Caco-2 (cell line): ENCODE measurements at regions not wholly inside any gene's neighbourhood (a gene's known extent, or its start where the extent isn't known, plus 50 kb on each side); places are given as distances from the start of the nearest gene placed in this dataset.
"Not testable (repeated sequence)": the region's sequence is repeated elsewhere in the genome, so short reads cannot be mapped to it uniquely, and the experiment has no call there.

Experiments
- BruUV-seq: library from RNA; stranded (reverse); fragments of 400-500 nt; replicated peaks from 2 replicates; lab custom pipeline; 2021; lab: Mats Ljungman, UMichigan
- CTCF ChIA-PET: fragments of 300-600 bp; sonication (Branson Sonifier 250); formaldehyde crosslinking; loops from one replicate; lab custom pipeline; 2022; ENCODE audit warnings: antibody characterized with exemption; lab: Charles Lee
- POLR2A ChIA-PET: fragments of 300-600 bp; sonication (Branson Sonifier 250); formaldehyde crosslinking; loops from one replicate; lab custom pipeline; 2022; ENCODE audit warnings: antibody characterized with exemption; lab: Charles Lee
- DNase-seq, 2 experiments: peaks; one replicate each; pipeline versions ENCODE4 v3.0.0 to v3.0.0-alpha.2; 2020 to 2022
- H3K27me3 ChIP-seq: replicated peaks from 2 replicates; pipeline ENCODE4 v1.6.0; 2011; ENCODE audit warnings: low read length; ENCODE audit not compliant: control insufficient read depth, insufficient read depth
- H3K36me3 ChIP-seq: 2 replicates; pipeline ENCODE4 v1.5.1; 2011; ENCODE audit warnings: low read length; ENCODE audit not compliant: control insufficient read depth, insufficient read depth
- H3K4me1 ChIP-seq: fragments of 250-450 bp; sonication (Bioruptor Pico); 2 replicates; pipeline ENCODE4 v1.5.1; 2020; ENCODE audit warnings: mild to moderate bottlenecking
- H3K4me3 ChIP-seq: 2 replicates; pipeline ENCODE4 v1.5.1; 2011; ENCODE audit warnings: low read depth, mild to moderate bottlenecking, control low read depth, low read length
- H3K9me3 ChIP-seq: fragments of 250-450 bp; sonication (Bioruptor Pico); 2 replicates; pipeline ENCODE4 v1.5.1; 2020; ENCODE audit warnings: mild to moderate bottlenecking, moderate library complexity
- H3K27ac Mint-ChIP-seq: one replicate; pipeline ENCODE4 v1.8.0; 2022; ENCODE audit warnings: mixed read lengths; ENCODE audit not compliant: unreplicated experiment
- H3K27me3 Mint-ChIP-seq: one replicate; pipeline ENCODE4 v1.8.0; 2022; ENCODE audit warnings: mixed read lengths; ENCODE audit not compliant: insufficient read depth, unreplicated experiment
- H3K36me3 Mint-ChIP-seq: one replicate; pipeline ENCODE4 v1.8.0; 2022; ENCODE audit warnings: mild to moderate bottlenecking, mixed read lengths; ENCODE audit not compliant: insufficient read depth, unreplicated experiment
- H3K4me1 Mint-ChIP-seq: one replicate; pipeline ENCODE4 v1.8.0; 2022; ENCODE audit warnings: low read depth, mixed read lengths; ENCODE audit not compliant: unreplicated experiment
- H3K4me3 Mint-ChIP-seq: one replicate; pipeline ENCODE4 v1.8.0; 2022; ENCODE audit warnings: mild to moderate bottlenecking, moderate library complexity, mixed read lengths; ENCODE audit not compliant: unreplicated experiment
- H3K9me3 Mint-ChIP-seq: one replicate; pipeline ENCODE4 v1.8.0; 2022; ENCODE audit warnings: mixed read lengths; ENCODE audit not compliant: unreplicated experiment
- CTCF ChIP-seq, 2 experiments: fragments of 200-600 bp in 1 of 2; IDR thresholded peaks; 1 replicate in 1 of 2; 2 replicates in 1 of 2; pipeline versions ENCODE4 v1.5.1 to v1.8.0; 2011 to 2022; ENCODE audit warnings: antibody characterized with exemption in 1 of 2, control low read depth in 1 of 2, inconsistent platforms in 1 of 2, low read depth in 1 of 2, low read length in 1 of 2, mild to moderate bottlenecking in 1 of 2, moderate library complexity in 1 of 2; ENCODE audit not compliant: insufficient read depth in 1 of 2, severe bottlenecking in 1 of 2, unreplicated experiment in 1 of 2
- intact Hi-C: fragments of 100-400 bp; cut with micrococcal nuclease; formaldehyde crosslinking; loops from one replicate; pipeline ENCODE4 v1.10.0; 2022; ENCODE audit not compliant: unreplicated experiment

DNA sequence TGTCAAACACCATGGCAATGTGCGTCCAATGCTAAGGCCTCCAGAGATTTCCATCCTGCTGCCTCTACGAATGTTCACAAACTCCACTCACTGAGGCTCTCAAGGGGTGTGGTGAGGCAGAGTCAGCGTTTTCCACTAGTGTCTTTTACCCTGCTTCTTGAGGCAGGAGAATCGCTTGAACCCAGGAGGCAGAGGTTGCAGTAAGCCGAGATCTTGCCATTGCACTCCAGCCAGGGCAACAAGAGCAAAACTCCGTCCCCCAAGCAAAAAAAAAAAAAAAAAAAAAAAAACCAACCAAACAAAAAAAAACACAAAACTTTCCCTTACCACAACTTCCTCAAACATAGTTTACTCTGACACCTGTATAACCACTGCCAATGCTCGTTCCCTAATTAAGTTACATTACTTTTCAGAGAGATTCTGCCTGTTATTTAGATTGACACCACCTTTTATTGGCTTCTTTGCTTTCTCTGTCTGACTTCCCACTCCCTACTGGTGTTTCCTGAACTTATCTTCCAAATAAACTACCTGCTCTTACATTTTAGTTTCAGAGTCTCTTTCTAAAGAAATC lies 102.1 kb upstream of the ZNF746 start:
- DNase-seq = no peak
- no TSS peak for BruUV-seq
- Mint-ChIP-seq H3K36me3 (peaks cover 67% of the 10 kb centered on the region), H3K4me3 (no peak overlapping the region), H3K27ac (no peak overlapping the region), H3K9me3 (no peaks in the 10 kb centered on the region), H3K4me1 (no peaks in the 10 kb centered on the region), H3K27me3 (no peaks in the 10 kb centered on the region)
- CTCF ChIA-PET = no interaction called here
- Histone ChIP-seq H3K4me3 (no peak overlapping the region), H3K4me1 (no peaks in the 10 kb centered on the region), H3K9me3 (no peaks in the 10 kb centered on the region), H3K36me3 (no peaks in the 10 kb centered on the region; the same call in 1 of the 2 replicates), H3K27me3 (no peaks in the 10 kb centered on the region)
- POLR2A ChIA-PET = no interaction called here
- intact Hi-C loops = loop anchor here (1.0 kb wide), 1 partner anchor 289 kb away; no protein-coding TSS in a partner anchor
- no peak for TF ChIP-seq CTCF (IDR thresholded peaks at IDR 0.05; ENCODE audit: insufficient read depth in 1 of 2, low read depth in 1 of 2, low read length in 1 of 2, severe bottlenecking in 1 of 2, unreplicated experiment in 1 of 2)

DNA sequence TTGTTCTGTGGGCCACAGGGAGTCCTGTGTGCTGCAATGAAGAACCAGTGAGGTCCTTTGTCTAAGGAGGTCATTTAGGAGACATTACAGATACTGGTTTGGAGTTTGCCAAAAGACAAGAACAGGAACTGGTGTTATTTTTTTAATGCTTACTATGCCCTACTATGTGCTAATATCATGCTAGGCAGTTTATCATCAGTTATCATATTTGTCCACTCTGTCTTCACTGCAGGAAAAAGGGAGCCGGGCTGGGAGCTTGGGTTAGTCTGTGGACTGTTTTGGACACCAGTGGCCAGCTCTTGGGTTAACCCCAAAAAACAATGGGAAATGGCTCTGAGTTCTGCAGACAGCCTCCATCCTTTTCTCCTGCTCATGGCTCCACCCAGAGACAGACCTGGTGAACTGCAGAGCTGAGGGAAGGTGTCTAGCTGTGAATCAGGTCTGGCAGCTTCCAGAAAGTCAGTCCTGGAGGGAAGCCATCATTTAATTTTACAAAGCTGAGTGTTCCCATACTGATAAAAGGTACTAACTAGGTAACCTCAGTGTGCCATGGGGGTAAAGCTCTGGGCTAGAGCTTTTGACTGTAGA lies 101.2 kb upstream of the ZNF746 start:
- Mint-ChIP-seq H3K27me3 (no peaks in the 10 kb centered on the region), H3K4me1 (no peaks in the 10 kb centered on the region), H3K36me3 (peaks cover 75% of the 10 kb centered on the region), H3K27ac (no peak overlapping the region), H3K9me3 (no peaks in the 10 kb centered on the region), H3K4me3 (no peak overlapping the region)
- intact Hi-C loops = loop anchor here (1.0 kb wide), 1 partner anchor 289 kb away; no protein-coding TSS in a partner anchor
- BruUV-seq = no TSS peak
- Histone ChIP-seq H3K4me1 (no peaks in the 10 kb centered on the region), H3K27me3 (no peaks in the 10 kb centered on the region), H3K36me3 (no peaks in the 10 kb centered on the region; the same call in 1 of the 2 replicates), H3K9me3 (no peaks in the 10 kb centered on the region), H3K4me3 (no peak overlapping the region)
- ChIA-PET POLR2A (no interaction called here), CTCF (interaction anchor here (1.1 kb wide), 2 partner anchors 139 to 269 kb away, joined by 3 read pairs; no protein-coding TSS in a partner anchor)
- peak; percentile 46 to 49 for DNase-seq
- TF ChIP-seq CTCF (IDR thresholded peaks at IDR 0.05; ENCODE audit: insufficient read depth in 1 of 2, low read depth in 1 of 2, low read length in 1 of 2, severe bottlenecking in 1 of 2, unreplicated experiment in 1 of 2) = peak; percentile 26 to 44

DNA sequence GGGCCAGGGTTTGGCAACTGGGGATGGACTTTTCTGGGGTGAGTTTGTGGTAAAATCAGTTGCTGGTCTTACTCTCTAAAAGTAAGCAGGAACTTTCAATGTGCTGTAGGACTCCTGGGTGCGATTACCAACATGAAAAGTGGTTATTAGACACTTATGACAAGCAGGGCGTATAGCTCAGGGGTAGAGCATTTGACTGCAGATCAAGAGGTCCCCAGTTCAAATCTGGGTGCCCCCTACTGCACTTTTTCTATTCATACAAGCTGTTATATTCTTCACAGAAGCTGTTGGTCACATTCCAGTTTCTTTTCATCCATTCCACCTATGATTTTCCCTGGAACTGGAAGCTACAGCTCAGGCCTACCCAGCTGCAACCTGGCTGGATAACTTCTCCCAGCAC lies 100.2 kb upstream of the ZNF746 start:
- H3K4me3 ChIP-seq, H3K9me3 ChIP-seq, H3K9me3 Mint-ChIP-seq, H3K27ac Mint-ChIP-seq, CTCF ChIA-PET, POLR2A ChIA-PET, DNase-seq, BruUV-seq, H3K27me3 ChIP-seq, H3K4me3 Mint-ChIP-seq, H3K4me1 ChIP-seq, H3K4me1 Mint-ChIP-seq, H3K36me3 ChIP-seq, intact Hi-C loops, H3K27me3 Mint-ChIP-seq: not testable (repeated sequence)
- peaks cover 72% of the 10 kb centered on the region for H3K36me3 Mint-ChIP-seq
